MM.1S (cell line): ENCODE measurements at regions not wholly inside any gene's neighbourhood (a gene's known extent, or its start where the extent isn't known, plus 50 kb on each side); places are given as distances from the start of the nearest gene placed in this dataset.

Source experiments
- DNase-seq: peaks from one replicate; pipeline ENCODE4 v3.0.0-alpha.2; 2015
- H2AFZ ChIP-seq: fragments of 300-600 bp; sonication (generic); 2 replicates; pipeline ENCODE4 v1.6.0; 2016; ENCODE audit warnings: antibody characterized with exemption, low read length
- H3F3A ChIP-seq: fragments of 300-600 bp; sonication (generic); 2 replicates; pipeline ENCODE4 v1.6.1; 2016; ENCODE audit warnings: mild to moderate bottlenecking, antibody characterized with exemption, low read length, moderate library complexity, mixed read lengths; ENCODE audit not compliant: insufficient read depth
- H3K27ac ChIP-seq: fragments of 300-600 bp; sonication (generic); 2 replicates; pipeline ENCODE4 v1.5.1; 2016; ENCODE audit warnings: mild to moderate bottlenecking, low read length
- H3K27me3 ChIP-seq: fragments of 300-600 bp; sonication (generic); replicated peaks from 2 replicates; pipeline ENCODE4 v1.6.0; 2016; ENCODE audit warnings: low read length; ENCODE audit not compliant: insufficient read depth
- H3K36me3 ChIP-seq: fragments of 300-600 bp; sonication (generic); replicated peaks from 2 replicates; pipeline ENCODE4 v1.6.1; 2016; ENCODE audit warnings: mild to moderate bottlenecking, low read length, mixed read lengths; ENCODE audit not compliant: insufficient read depth
- H3K4me1 ChIP-seq: fragments of 300-600 bp; sonication (generic); 2 replicates; pipeline ENCODE4 v1.6.1; 2016; ENCODE audit warnings: low read length, mixed read lengths
- H3K4me2 ChIP-seq: fragments of 300-600 bp; sonication (generic); 2 replicates; pipeline ENCODE4 v1.6.0; 2016; ENCODE audit warnings: low read depth, low read length
- H3K4me3 ChIP-seq: fragments of 300-600 bp; sonication (generic); 2 replicates; pipeline ENCODE4 v1.5.1; 2016; ENCODE audit warnings: low read length, mixed read lengths
- H3K79me2 ChIP-seq: fragments of 300-600 bp; sonication (generic); 2 replicates; pipeline ENCODE4 v1.6.1; 2016; ENCODE audit warnings: mixed run types, low read length, mixed read lengths
- H3K9ac ChIP-seq: fragments of 300-600 bp; sonication (generic); 2 replicates; pipeline ENCODE4 v1.6.1; 2016; ENCODE audit warnings: low read length, mixed read lengths
- H3K9me2 ChIP-seq: fragments of 300-600 bp; sonication (generic); replicated peaks from 2 replicates; pipeline ENCODE4 v1.6.1; 2016; ENCODE audit warnings: mild to moderate bottlenecking, low read length, mixed read lengths; ENCODE audit not compliant: insufficient read depth
- H3K9me3 ChIP-seq: fragments of 300-600 bp; sonication (generic); replicated peaks from 2 replicates; pipeline ENCODE4 v1.6.1; 2016; ENCODE audit warnings: mild to moderate bottlenecking, low read length, mixed read lengths; ENCODE audit not compliant: insufficient read depth
- H4K20me1 ChIP-seq: fragments of 300-600 bp; sonication (generic); 2 replicates; pipeline ENCODE4 v1.6.1; 2016; ENCODE audit warnings: mild to moderate bottlenecking, low read length, moderate library complexity, mixed read lengths; ENCODE audit not compliant: insufficient read depth
- CTCF ChIP-seq: fragments of 300-600 bp; sonication (generic); IDR thresholded peaks from 2 replicates; pipeline ENCODE4 v1.5.1; 2016; ENCODE audit warnings: antibody characterized with exemption, low read length, mixed read lengths
- EZH2 ChIP-seq: fragments of 300-600 bp; sonication (generic); optimal IDR thresholded peaks from 2 replicates; pipeline ENCODE3; 2017; ENCODE audit warnings: low read depth, mild to moderate bottlenecking, antibody characterized with exemption, low read length, mixed read lengths
- EZH2phosphoT487 ChIP-seq: fragments of 300-600 bp; sonication (generic); IDR thresholded peaks from 2 replicates; pipeline ENCODE4 v1.6.1; 2018; ENCODE audit warnings: antibody characterized with exemption, low read length

- Histone ChIP-seq H3K4me2 (no peak overlapping the region), H3K9me2 (no peaks in the 10 kb centered on the region), H3K9ac (no peak overlapping the region), H3K27ac (no peak overlapping the region), H3K36me3 (no peaks in the 10 kb centered on the region), H3K79me2 (no peaks in the 10 kb centered on the region), H4K20me1 (no peaks in the 10 kb centered on the region), H3F3A (no peaks in the 10 kb centered on the region), H3K9me3 (no peaks in the 10 kb centered on the region), H2AFZ (no peak overlapping the region), H3K27me3 (no peaks in the 10 kb centered on the region), H3K4me1 (no peaks in the 10 kb centered on the region), H3K4me3 (no peak overlapping the region)
- no peak for TF ChIP-seq EZH2phosphoT487
- TF ChIP-seq CTCF: no peak
- TF ChIP-seq EZH2: no peak
- DNase-seq: no peak
Measured at GRCh38 chrX:42499620-42500019, 278.3 kb downstream of the PPP1R2C start.

- H3K27me3 ChIP-seq: no peaks in the 10 kb centered on the region
- H3K4me1 ChIP-seq: no peaks in the 10 kb centered on the region
- no peaks in the 10 kb centered on the region for H3K9me3 ChIP-seq
- H3K36me3 ChIP-seq: no peaks in the 10 kb centered on the region
- H3K9me2 ChIP-seq: no peaks in the 10 kb centered on the region
- no peaks in the 10 kb centered on the region for H3K79me2 ChIP-seq
- no peak overlapping the region for H3K9ac ChIP-seq
- no peak for TF ChIP-seq EZH2
- no peak for TF ChIP-seq EZH2phosphoT487
- TF ChIP-seq CTCF: no peak
- H3F3A ChIP-seq: no peaks in the 10 kb centered on the region
- DNase-seq: no peak
- no peaks in the 10 kb centered on the region for H4K20me1 ChIP-seq
- no peak overlapping the region for H3K4me2 ChIP-seq
- no peak overlapping the region for H2AFZ ChIP-seq
- H3K27ac ChIP-seq: no peak overlapping the region
- no peak overlapping the region for H3K4me3 ChIP-seq
Measured at GRCh38 chrX:42497356-42497755, 280.6 kb downstream of the PPP1R2C start.

- Histone ChIP-seq H3K4me3 (no peak overlapping the region), H3K9me3 (no peaks in the 10 kb centered on the region), H3F3A (no peaks in the 10 kb centered on the region), H3K36me3 (no peaks in the 10 kb centered on the region), H3K9me2 (no peaks in the 10 kb centered on the region), H3K9ac (no peak overlapping the region), H4K20me1 (no peaks in the 10 kb centered on the region), H3K4me2 (no peak overlapping the region), H3K4me1 (no peaks in the 10 kb centered on the region), H3K27me3 (no peaks in the 10 kb centered on the region), H3K27ac (no peak overlapping the region), H2AFZ (no peak overlapping the region), H3K79me2 (no peaks in the 10 kb centered on the region)
- no peak for DNase-seq
- TF ChIP-seq EZH2 (no peak), EZH2phosphoT487 (no peak), CTCF (no peak)
Measured at GRCh38 chrX:42496239-42496638, 281.7 kb downstream of the PPP1R2C start.

GRCh38 chrX:42495139-42495538 is 282.8 kb downstream of the PPP1R2C start:
- Histone ChIP-seq H3K79me2 (no peaks in the 10 kb centered on the region), H3K36me3 (no peaks in the 10 kb centered on the region), H3K27ac (no peak overlapping the region), H3K9me2 (no peaks in the 10 kb centered on the region), H3F3A (no peaks in the 10 kb centered on the region), H2AFZ (no peak overlapping the region), H4K20me1 (no peaks in the 10 kb centered on the region), H3K4me1 (no peaks in the 10 kb centered on the region), H3K4me2 (no peak overlapping the region), H3K4me3 (no peak overlapping the region), H3K9me3 (no peaks in the 10 kb centered on the region), H3K27me3 (no peaks in the 10 kb centered on the region), H3K9ac (no peak overlapping the region)
- TF ChIP-seq EZH2phosphoT487: no peak
- no peak for TF ChIP-seq CTCF
- no peak for TF ChIP-seq EZH2
- DNase-seq: no peak
